ENCODE measurements at regions not wholly inside any gene's neighbourhood (a gene's known extent, or its start where the extent isn't known, plus 50 kb on each side); places are given as distances from the start of the nearest gene placed in this dataset.
A peak's percentile ranks its signal among the peaks of the same experiment; 100 is the strongest.

- no peaks in the 10 kb centered on the region for H3K36me3 ChIP-seq (ENCODE audit: insufficient read depth, low read length)
- no peaks in the 10 kb centered on the region for H3K79me2 ChIP-seq (ENCODE audit: insufficient read depth, low read length)
- no peaks in the 10 kb centered on the region for H3K9me2 ChIP-seq (replicated peaks; ENCODE audit: low read depth, low read length)
- H3K4me3 ChIP-seq (ENCODE audit: low read length, poor library complexity, severe bottlenecking), result peak overlapping the region; percentile 44
- H3K27me3 ChIP-seq (ENCODE audit: insufficient read depth, low read length, poor library complexity, severe bottlenecking), result no peaks in the 10 kb centered on the region
- no peaks in the 10 kb centered on the region for H3K9me3 ChIP-seq (ENCODE audit: insufficient read depth, low read depth, low read length)
- TF ChIP-seq EZH2phosphoT487 (IDR thresholded peaks at IDR 0.05; ENCODE audit: borderline replicate concordance) (no peak), CTCF (conservative IDR thresholded peaks at IDR 0.05; ENCODE audit: low read length) (no peak)
- H3F3A ChIP-seq (ENCODE audit: low read depth), result no peaks in the 10 kb centered on the region
- no peaks in the 10 kb centered on the region for H4K20me1 ChIP-seq (ENCODE audit: insufficient read depth, low read length, poor library complexity, severe bottlenecking)
- peaks cover 35% of the 10 kb centered on the region for H3K4me1 ChIP-seq (ENCODE audit: insufficient read depth, low read length, poor library complexity, severe bottlenecking)
- H3K9ac ChIP-seq (ENCODE audit: low read depth, low read length, poor library complexity, severe bottlenecking), result peak overlapping the region; percentile 21
- peak overlapping the region; percentile 70 for H3K4me2 ChIP-seq (ENCODE audit: low read depth, low read length, poor library complexity, severe bottlenecking)
- H2AFZ ChIP-seq (ENCODE audit: low read length), result peak overlapping the region; percentile 74
Measured at GRCh38 chr3:43786102-43786501, 95.4 kb downstream of the ABHD5 start.

- H3K4me2 ChIP-seq (ENCODE audit: low read depth, low read length, poor library complexity, severe bottlenecking), result peak overlapping the region; percentile 70
- peak overlapping the region; percentile 21 for H3K9ac ChIP-seq (ENCODE audit: low read depth, low read length, poor library complexity, severe bottlenecking)
- peak overlapping the region; percentile 74 for H2AFZ ChIP-seq (ENCODE audit: low read length)
- no peaks in the 10 kb centered on the region for H3K9me2 ChIP-seq (replicated peaks; ENCODE audit: low read depth, low read length)
- H4K20me1 ChIP-seq (ENCODE audit: insufficient read depth, low read length, poor library complexity, severe bottlenecking), result no peaks in the 10 kb centered on the region
- TF ChIP-seq EZH2phosphoT487 (IDR thresholded peaks at IDR 0.05; ENCODE audit: borderline replicate concordance), result no peak
- TF ChIP-seq CTCF (conservative IDR thresholded peaks at IDR 0.05; ENCODE audit: low read length), result no peak
- H3K9me3 ChIP-seq (ENCODE audit: insufficient read depth, low read depth, low read length), result no peaks in the 10 kb centered on the region
- no peaks in the 10 kb centered on the region for H3F3A ChIP-seq (ENCODE audit: low read depth)
- H3K79me2 ChIP-seq (ENCODE audit: insufficient read depth, low read length), result no peaks in the 10 kb centered on the region
- H3K4me1 ChIP-seq (ENCODE audit: insufficient read depth, low read length, poor library complexity, severe bottlenecking), result peaks cover 35% of the 10 kb centered on the region
- no peaks in the 10 kb centered on the region for H3K27me3 ChIP-seq (ENCODE audit: insufficient read depth, low read length, poor library complexity, severe bottlenecking)
- H3K4me3 ChIP-seq (ENCODE audit: low read length, poor library complexity, severe bottlenecking), result peak overlapping the region; percentile 44
- no peaks in the 10 kb centered on the region for H3K36me3 ChIP-seq (ENCODE audit: insufficient read depth, low read length)
Measured at GRCh38 chr3:43786526-43787305, 96.0 kb downstream of the ABHD5 start.

- H2AFZ ChIP-seq (ENCODE audit: low read length), result no peak overlapping the region
- H3K9me2 ChIP-seq (replicated peaks; ENCODE audit: low read depth, low read length), result no peaks in the 10 kb centered on the region
- H3K4me3 ChIP-seq (ENCODE audit: low read length, poor library complexity, severe bottlenecking), result no peak overlapping the region
- H3K27me3 ChIP-seq (ENCODE audit: insufficient read depth, low read length, poor library complexity, severe bottlenecking), result no peaks in the 10 kb centered on the region
- peak overlapping the region; percentile 70 for H3K4me2 ChIP-seq (ENCODE audit: low read depth, low read length, poor library complexity, severe bottlenecking)
- no peaks in the 10 kb centered on the region for H4K20me1 ChIP-seq (ENCODE audit: insufficient read depth, low read length, poor library complexity, severe bottlenecking)
- no peaks in the 10 kb centered on the region for H3K36me3 ChIP-seq (ENCODE audit: insufficient read depth, low read length)
- H3K4me1 ChIP-seq (ENCODE audit: insufficient read depth, low read length, poor library complexity, severe bottlenecking), result peaks cover 33% of the 10 kb centered on the region
- H3K9ac ChIP-seq (ENCODE audit: low read depth, low read length, poor library complexity, severe bottlenecking), result no peak overlapping the region
- H3K79me2 ChIP-seq (ENCODE audit: insufficient read depth, low read length), result no peaks in the 10 kb centered on the region
- TF ChIP-seq CTCF (conservative IDR thresholded peaks at IDR 0.05; ENCODE audit: low read length), result no peak
- no peak for TF ChIP-seq EZH2phosphoT487 (IDR thresholded peaks at IDR 0.05; ENCODE audit: borderline replicate concordance)
- H3K9me3 ChIP-seq (ENCODE audit: insufficient read depth, low read depth, low read length), result no peaks in the 10 kb centered on the region
- no peaks in the 10 kb centered on the region for H3F3A ChIP-seq (ENCODE audit: low read depth)
Measured at GRCh38 chr3:43787330-43787729, 96.6 kb downstream of the ABHD5 start.

Data from Loucy (cell line).